Naive thymus-derived CD4-positive, alpha-beta T cell (primary cell): ENCODE measurements at regions not wholly inside any gene's neighbourhood (a gene's known extent, or its start where the extent isn't known, plus 50 kb on each side); places are given as distances from the start of the nearest gene placed in this dataset.

Source experiments
- ATAC-seq: fragments of 150-1000 bp; cut with Tn5 transposase; 2 replicates; pipeline ENCODE4 v1.10.0; 2021; ENCODE audit warnings: mild to moderate bottlenecking, moderate library complexity
- CTCF ChIA-PET: fragments of 350-600 bp; sonication (Branson Sonifier 250); formaldehyde crosslinking; loops from one replicate; lab custom pipeline; 2021; ENCODE audit warnings: antibody characterized with exemption; lab: Charles Lee
- POLR2A ChIA-PET: fragments of 350-600 bp; sonication (Branson Sonifier 250); formaldehyde crosslinking; loops from one replicate; lab custom pipeline; 2021; ENCODE audit warnings: antibody characterized with exemption, inconsistent platforms; lab: Charles Lee
- DNase-seq, 9 donors: peaks; one replicate each; pipeline versions ENCODE4 v3.0.0 to v3.0.0-alpha.2; 2020 to 2022; ENCODE audit warnings: mixed read lengths in 1 of 9
- H3K27ac ChIP-seq: one replicate; pipeline ENCODE4 v1.7.0; 2013; ENCODE audit warnings: mild to moderate bottlenecking, low read depth, low read length, moderate library complexity
- H3K27me3 ChIP-seq, 2 donors: one replicate each; pipeline ENCODE4 v1.7.0; 2013; ENCODE audit warnings: low read length in 2 of 2, mild to moderate bottlenecking in 2 of 2, moderate library complexity in 2 of 2; ENCODE audit not compliant: control insufficient read depth in 2 of 2, insufficient read depth in 2 of 2
- H3K36me3 ChIP-seq, 3 experiments: 1 replicate in 2 of 3; 2 replicates in 1 of 3; pipeline ENCODE4 v1.7.0; 2013; ENCODE audit warnings: low read length in 3 of 3, mild to moderate bottlenecking in 3 of 3, moderate library complexity in 1 of 3; ENCODE audit not compliant: insufficient read depth in 3 of 3, control insufficient read depth in 2 of 3
- H3K4me1 ChIP-seq, 2 donors: one replicate each; pipeline ENCODE4 v1.7.0; 2013; ENCODE audit warnings: low read length in 2 of 2, mild to moderate bottlenecking in 2 of 2, moderate library complexity in 1 of 2; ENCODE audit not compliant: control insufficient read depth in 2 of 2, insufficient read depth in 2 of 2
- H3K4me3 ChIP-seq: 2 replicates; pipeline ENCODE4 v1.7.0; 2013; ENCODE audit warnings: mild to moderate bottlenecking, low read length
- H3K9me3 ChIP-seq, 3 experiments: 1 replicate in 2 of 3; 2 replicates in 1 of 3; pipeline ENCODE4 v1.7.0; 2013; ENCODE audit warnings: low read length in 3 of 3; ENCODE audit not compliant: control insufficient read depth in 2 of 3
- H3K27ac Mint-ChIP-seq, 9 donors: one replicate each; pipeline ENCODE4 v1.8.0; 2020 to 2022; ENCODE audit warnings: mixed read lengths in 9 of 9, mild to moderate bottlenecking in 8 of 9, moderate library complexity in 5 of 9, inconsistent platforms in 2 of 9
- H3K27me3 Mint-ChIP-seq, 5 donors: one replicate each; pipeline ENCODE4 v1.8.0; 2021 to 2022; ENCODE audit warnings: mixed read lengths in 5 of 5, mild to moderate bottlenecking in 1 of 5
- H3K36me3 Mint-ChIP-seq, 5 donors: one replicate each; pipeline ENCODE4 v1.8.0; 2020 to 2022; ENCODE audit warnings: mixed read lengths in 5 of 5, mild to moderate bottlenecking in 3 of 5, inconsistent platforms in 1 of 5
- H3K4me1 Mint-ChIP-seq, 7 donors: one replicate each; pipeline ENCODE4 v1.8.0; 2020 to 2022; ENCODE audit warnings: mixed read lengths in 7 of 7, mild to moderate bottlenecking in 3 of 7, inconsistent platforms in 1 of 7
- H3K4me3 Mint-ChIP-seq, 10 donors: one replicate each; pipeline ENCODE4 v1.8.0; 2020 to 2022; ENCODE audit warnings: mild to moderate bottlenecking in 10 of 10, mixed read lengths in 10 of 10, moderate library complexity in 6 of 10, inconsistent platforms in 2 of 10
- H3K9me3 Mint-ChIP-seq, 11 donors: one replicate each; pipeline ENCODE4 v1.8.0; 2020 to 2022; ENCODE audit warnings: mixed read lengths in 11 of 11, mild to moderate bottlenecking in 4 of 11, inconsistent platforms in 1 of 11, moderate library complexity in 1 of 11
- intact Hi-C, 2 donors: fragments of 100-400 bp; cut with micrococcal nuclease; formaldehyde crosslinking; loops; one replicate each; pipeline ENCODE4 v1.15.1; 2023

GRCh38 chr2:30860003-30860725 is 52.9 kb upstream of the CAPN13 start:
- no peak overlapping the region for H3K27ac ChIP-seq
- intact Hi-C loops: loop anchor here in 1 of 2 donors (10.0 kb wide), 1 partner anchor 695 kb away; no protein-coding TSS in a partner anchor
- no peaks in the 10 kb centered on the region for H3K27me3 ChIP-seq
- Mint-ChIP-seq H3K4me3 (no peak overlapping the region), H3K9me3 (no peaks in the 10 kb centered on the region), H3K27ac (no peak overlapping the region), H3K27me3 (peaks cover 0 to 11% (median 8%) of the 10 kb centered on the region in 5 donors), H3K36me3 (no peaks in the 10 kb centered on the region), H3K4me1 (no peaks in the 10 kb centered on the region)
- CTCF ChIA-PET: interaction anchor here (0.6 to 2.9 kb wide), 3 partner anchors 16 to 473 kb away, joined by 3 to 12 read pairs (median 5); no protein-coding TSS in a partner anchor
- ATAC-seq (no peak), DNase-seq (no peak)
- POLR2A ChIA-PET: no interaction called here
- H3K4me3 ChIP-seq: no peak overlapping the region
- H3K9me3 ChIP-seq: no peaks in the 10 kb centered on the region
- no peaks in the 10 kb centered on the region for H3K4me1 ChIP-seq
- no peaks in the 10 kb centered on the region for H3K36me3 ChIP-seq
